H1 (cell line): ENCODE measurements at regions not wholly inside any gene's neighbourhood (a gene's known extent, or its start where the extent isn't known, plus 50 kb on each side); places are given as distances from the start of the nearest gene placed in this dataset.

Experiments used
- POU5F1 ChIP-seq: IDR thresholded peaks from 2 replicates; pipeline ENCODE4 v1.6.1; 2011; ENCODE audit warnings: low read depth, mild to moderate bottlenecking, low read length, moderate library complexity
- SIRT6 ChIP-seq: IDR thresholded peaks from one replicate; pipeline ENCODE4 v1.7.1; 2012; ENCODE audit warnings: low read length, inconsistent platforms
- TF ChIP-seq, protein P1 (sequence below): IDR thresholded peaks from 2 replicates; pipeline ENCODE4 v1.6.1; 2011; ENCODE audit warnings: low read depth, mild to moderate bottlenecking, low read length; ENCODE audit not compliant: insufficient read depth

DNA sequence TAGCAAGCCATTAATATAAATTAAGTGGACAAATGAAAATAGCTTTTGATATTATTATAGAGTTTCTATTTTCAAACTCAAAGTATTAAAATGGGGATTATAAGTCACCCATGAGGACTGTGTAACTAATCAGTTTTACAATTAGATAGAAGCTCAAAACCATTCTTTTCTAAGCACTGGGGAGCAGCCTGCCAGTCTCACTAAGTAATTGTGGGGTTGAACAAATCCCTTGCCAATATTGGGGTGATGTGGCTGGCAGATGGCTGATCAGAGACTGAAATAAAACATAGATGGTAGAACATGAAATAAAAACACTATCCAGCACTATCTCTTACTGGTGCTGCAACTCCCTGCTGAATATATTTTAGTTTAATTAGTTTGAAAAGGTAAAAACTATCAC is 353.2 kb downstream of the FLRT2 start (continued):
- TF ChIP-seq, protein P1, sequence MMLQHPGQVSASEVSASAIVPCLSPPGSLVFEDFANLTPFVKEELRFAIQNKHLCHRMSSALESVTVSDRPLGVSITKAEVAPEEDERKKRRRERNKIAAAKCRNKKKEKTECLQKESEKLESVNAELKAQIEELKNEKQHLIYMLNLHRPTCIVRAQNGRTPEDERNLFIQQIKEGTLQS: no peak
- TF ChIP-seq POU5F1 (no peak), SIRT6 (no peak)
